ENCODE measurements at regions not wholly inside any gene's neighbourhood (a gene's known extent, or its start where the extent isn't known, plus 50 kb on each side); places are given as distances from the start of the nearest gene placed in this dataset.

GRCh38 chr15:25065876-25066275, 111.1 kb downstream of the SNRPN start (continued):
- TF ChIP-seq FOXM1 (IDR thresholded peaks at IDR 0.05; ENCODE audit: low read depth) (no peak), GABPA (IDR thresholded peaks at IDR 0.05; ENCODE audit: low read depth) (no peak), SMC3 (IDR thresholded peaks at IDR 0.05; ENCODE audit: low read depth, low read length) (no peak), SIN3A (IDR thresholded peaks at IDR 0.05; ENCODE audit: borderline replicate concordance, low read depth, low read length) (no peak), GATA2 (CRISPR knock-in tag; IDR thresholded peaks at IDR 0.05) (no peak)

DNA sequence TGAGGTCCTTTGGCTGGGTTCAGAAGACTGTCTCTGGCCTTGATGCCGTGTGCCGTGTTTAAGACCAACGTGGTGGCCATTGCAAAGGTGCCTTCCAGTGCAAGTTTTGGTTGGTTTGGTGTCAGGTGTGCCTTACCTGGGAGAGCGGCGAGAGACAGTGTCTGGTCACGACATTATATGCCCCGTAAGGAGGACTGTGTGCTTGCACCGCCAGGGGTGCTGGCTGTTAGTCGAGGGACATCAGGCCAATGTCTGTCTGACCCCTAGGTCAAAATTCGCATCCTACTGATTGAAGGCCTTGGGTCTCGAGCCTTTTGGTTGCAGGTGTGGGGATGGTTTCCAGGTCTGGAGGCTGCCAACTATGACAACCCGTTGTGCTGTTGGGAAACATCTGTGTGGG, 111.9 kb downstream of the SNRPN start:
- no peaks in the 10 kb centered on the region; the same call in 1 of the 2 replicates for H3K9me3 ChIP-seq
- ChIA-PET CTCF (no interaction called here), POLR2A (no interaction called here)
- no peak for DNase-seq
- H3K4me2 ChIP-seq, result no peak overlapping the region
- H3K4me3 ChIP-seq (ENCODE audit: low read depth in 2 of 2, low read length in 1 of 2), result no peak overlapping the region; a peak in 1 of 4 replicates
- H3K79me2 ChIP-seq (ENCODE audit: insufficient read depth), result no peaks in the 10 kb centered on the region
- no peaks in the 10 kb centered on the region for H3F3A ChIP-seq (replicated peaks; ENCODE audit: insufficient read depth)
- H3K9ac ChIP-seq, result no peak overlapping the region
- H3K36me3 ChIP-seq (replicated peaks in 1 of 2; ENCODE audit: control insufficient read depth in 1 of 2, insufficient read depth in 2 of 2, low read length in 1 of 2), result peaks cover 44 to 60% of the 10 kb centered on the region in 2 experiments
- no peaks in the 10 kb centered on the region for H4K20me1 ChIP-seq (ENCODE audit: insufficient read depth)
- no peaks in the 10 kb centered on the region for H3K9me2 ChIP-seq
- WGBS (ENCODE audit: low lambda C conversion rate), result 55% methylated on average over 7 of the region's 12 CpGs
- no peaks in the 10 kb centered on the region for H3K4me1 ChIP-seq (ENCODE audit: control insufficient read depth in 1 of 2, insufficient read depth in 2 of 2, low read depth in 1 of 2, low read length in 1 of 2)
- no peak overlapping the region for H3K27ac ChIP-seq (ENCODE audit: low read depth in 2 of 2, low read length in 1 of 2)
- no peaks in the 10 kb centered on the region for H3K27me3 ChIP-seq (ENCODE audit: insufficient read depth)
- no peak overlapping the region for H2AFZ ChIP-seq (ENCODE audit: low read depth)
- TF ChIP-seq EP300 (IDR thresholded peaks at IDR 0.05; ENCODE audit: borderline replicate concordance in 1 of 2, low read depth in 1 of 2, low read length in 1 of 2) (no peak), JUND (IDR thresholded peaks at IDR 0.05) (no peak), TCF12 (IDR thresholded peaks at IDR 0.05) (no peak), TAF1 (IDR thresholded peaks at IDR 0.05; ENCODE audit: borderline replicate concordance, low read depth, low read length) (no peak), RXRA (IDR thresholded peaks at IDR 0.05; ENCODE audit: borderline replicate concordance, low read depth) (no peak), RFX5 (IDR thresholded peaks at IDR 0.05; ENCODE audit: low read length) (no peak), FOXM1 (IDR thresholded peaks at IDR 0.05; ENCODE audit: low read depth) (no peak), RAD21 (IDR thresholded peaks at IDR 0.05; ENCODE audit: low read length) (no peak), FOXJ3 (CRISPR knock-in tag; IDR thresholded peaks at IDR 0.05) (no peak), SMC3 (IDR thresholded peaks at IDR 0.05; ENCODE audit: low read depth, low read length) (no peak), GABPA (IDR thresholded peaks at IDR 0.05; ENCODE audit: low read depth) (no peak), NRF1 (IDR thresholded peaks at IDR 0.05; ENCODE audit: low read depth, low read length) (no peak), EZH2phosphoT487 (IDR thresholded peaks at IDR 0.05; ENCODE audit: borderline replicate concordance, low read depth) (no peak), USF2 (IDR thresholded peaks at IDR 0.05; ENCODE audit: borderline replicate concordance, low read depth, low read length) (no peak), CHD2 (IDR thresholded peaks at IDR 0.05; ENCODE audit: low read length, partially characterized antibody) (no peak)
- TF ChIP-seq, protein P1, sequence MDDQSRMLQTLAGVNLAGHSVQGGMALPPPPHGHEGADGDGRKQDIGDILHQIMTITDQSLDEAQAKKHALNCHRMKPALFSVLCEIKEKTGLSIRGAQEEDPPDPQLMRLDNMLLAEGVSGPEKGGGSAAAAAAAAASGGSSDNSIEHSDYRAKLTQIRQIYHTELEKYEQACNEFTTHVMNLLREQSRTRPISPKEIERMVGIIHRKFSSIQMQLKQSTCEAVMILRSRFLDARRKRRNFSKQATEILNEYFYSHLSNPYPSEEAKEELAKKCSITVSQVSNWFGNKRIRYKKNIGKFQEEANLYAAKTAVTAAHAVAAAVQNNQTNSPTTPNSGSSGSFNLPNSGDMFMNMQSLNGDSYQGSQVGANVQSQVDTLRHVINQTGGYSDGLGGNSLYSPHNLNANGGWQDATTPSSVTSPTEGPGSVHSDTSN (IDR thresholded peaks at IDR 0.05), result no peak
- TF ChIP-seq, protein P2, sequence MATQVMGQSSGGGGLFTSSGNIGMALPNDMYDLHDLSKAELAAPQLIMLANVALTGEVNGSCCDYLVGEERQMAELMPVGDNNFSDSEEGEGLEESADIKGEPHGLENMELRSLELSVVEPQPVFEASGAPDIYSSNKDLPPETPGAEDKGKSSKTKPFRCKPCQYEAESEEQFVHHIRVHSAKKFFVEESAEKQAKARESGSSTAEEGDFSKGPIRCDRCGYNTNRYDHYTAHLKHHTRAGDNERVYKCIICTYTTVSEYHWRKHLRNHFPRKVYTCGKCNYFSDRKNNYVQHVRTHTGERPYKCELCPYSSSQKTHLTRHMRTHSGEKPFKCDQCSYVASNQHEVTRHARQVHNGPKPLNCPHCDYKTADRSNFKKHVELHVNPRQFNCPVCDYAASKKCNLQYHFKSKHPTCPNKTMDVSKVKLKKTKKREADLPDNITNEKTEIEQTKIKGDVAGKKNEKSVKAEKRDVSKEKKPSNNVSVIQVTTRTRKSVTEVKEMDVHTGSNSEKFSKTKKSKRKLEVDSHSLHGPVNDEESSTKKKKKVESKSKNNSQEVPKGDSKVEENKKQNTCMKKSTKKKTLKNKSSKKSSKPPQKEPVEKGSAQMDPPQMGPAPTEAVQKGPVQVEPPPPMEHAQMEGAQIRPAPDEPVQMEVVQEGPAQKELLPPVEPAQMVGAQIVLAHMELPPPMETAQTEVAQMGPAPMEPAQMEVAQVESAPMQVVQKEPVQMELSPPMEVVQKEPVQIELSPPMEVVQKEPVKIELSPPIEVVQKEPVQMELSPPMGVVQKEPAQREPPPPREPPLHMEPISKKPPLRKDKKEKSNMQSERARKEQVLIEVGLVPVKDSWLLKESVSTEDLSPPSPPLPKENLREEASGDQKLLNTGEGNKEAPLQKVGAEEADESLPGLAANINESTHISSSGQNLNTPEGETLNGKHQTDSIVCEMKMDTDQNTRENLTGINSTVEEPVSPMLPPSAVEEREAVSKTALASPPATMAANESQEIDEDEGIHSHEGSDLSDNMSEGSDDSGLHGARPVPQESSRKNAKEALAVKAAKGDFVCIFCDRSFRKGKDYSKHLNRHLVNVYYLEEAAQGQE (IDR thresholded peaks at IDR 0.05; ENCODE audit: low read depth, low read length), result no peak
- TF ChIP-seq, protein P3, sequence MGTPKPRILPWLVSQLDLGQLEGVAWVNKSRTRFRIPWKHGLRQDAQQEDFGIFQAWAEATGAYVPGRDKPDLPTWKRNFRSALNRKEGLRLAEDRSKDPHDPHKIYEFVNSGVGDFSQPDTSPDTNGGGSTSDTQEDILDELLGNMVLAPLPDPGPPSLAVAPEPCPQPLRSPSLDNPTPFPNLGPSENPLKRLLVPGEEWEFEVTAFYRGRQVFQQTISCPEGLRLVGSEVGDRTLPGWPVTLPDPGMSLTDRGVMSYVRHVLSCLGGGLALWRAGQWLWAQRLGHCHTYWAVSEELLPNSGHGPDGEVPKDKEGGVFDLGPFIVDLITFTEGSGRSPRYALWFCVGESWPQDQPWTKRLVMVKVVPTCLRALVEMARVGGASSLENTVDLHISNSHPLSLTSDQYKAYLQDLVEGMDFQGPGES (IDR thresholded peaks at IDR 0.05; ENCODE audit: low read depth, low read length), result no peak
